ENCODE measurements at regions not wholly inside any gene's neighbourhood (a gene's known extent, or its start where the extent isn't known, plus 50 kb on each side); places are given as distances from the start of the nearest gene placed in this dataset.
A peak's percentile ranks its signal among the peaks of the same experiment; 100 is the strongest.

DNA sequence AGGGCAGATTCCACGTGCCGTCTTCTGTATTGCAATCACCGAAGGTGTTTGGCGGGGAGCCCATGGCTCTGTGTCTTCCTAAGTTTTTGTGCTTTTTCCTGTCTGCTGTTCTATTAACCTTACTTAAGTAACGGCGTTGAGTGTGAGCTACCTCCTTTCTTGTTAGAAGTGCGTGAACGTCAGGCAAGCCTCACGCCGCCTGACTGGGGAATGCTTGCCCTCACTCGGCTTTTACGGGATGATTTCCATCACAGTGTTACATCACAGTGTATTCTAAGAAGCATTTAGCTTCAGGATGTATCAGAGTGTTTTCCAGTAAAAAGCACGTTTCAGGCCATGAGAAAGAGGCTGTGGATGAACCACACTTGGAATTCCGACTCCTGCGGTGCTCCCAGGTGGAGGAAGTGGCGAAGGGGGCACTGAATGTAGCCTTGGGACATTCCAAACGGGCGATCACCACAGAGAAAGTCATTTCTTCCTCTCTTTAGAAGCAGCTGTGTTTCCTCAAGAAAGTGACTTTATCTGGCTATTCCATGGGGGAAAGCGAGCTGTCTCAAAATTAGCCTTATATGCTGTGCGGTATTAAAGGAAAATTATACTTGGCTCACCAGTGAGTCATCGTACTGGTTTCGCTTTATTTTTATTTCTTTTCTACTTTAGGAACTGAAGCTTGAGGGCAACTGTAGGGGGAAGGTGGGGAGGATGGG lies 290.7 kb downstream of the KLF6 start:
- Histone ChIP-seq H3K4me3 (no peak overlapping the region), H3K27me3 (no peaks in the 10 kb centered on the region), H3K27ac (peak overlapping the region in 1 of 2 donors; percentile 46), H3K9me3 (no peaks in the 10 kb centered on the region), H3K36me3 (no peaks in the 10 kb centered on the region), H3K4me1 (no peaks in the 10 kb centered on the region)
- intact Hi-C loops (cut with DNase I) = no loop called here
- DNase-seq = no peak
- ATAC-seq = peak; percentile 38
- TF ChIP-seq, protein P1, sequence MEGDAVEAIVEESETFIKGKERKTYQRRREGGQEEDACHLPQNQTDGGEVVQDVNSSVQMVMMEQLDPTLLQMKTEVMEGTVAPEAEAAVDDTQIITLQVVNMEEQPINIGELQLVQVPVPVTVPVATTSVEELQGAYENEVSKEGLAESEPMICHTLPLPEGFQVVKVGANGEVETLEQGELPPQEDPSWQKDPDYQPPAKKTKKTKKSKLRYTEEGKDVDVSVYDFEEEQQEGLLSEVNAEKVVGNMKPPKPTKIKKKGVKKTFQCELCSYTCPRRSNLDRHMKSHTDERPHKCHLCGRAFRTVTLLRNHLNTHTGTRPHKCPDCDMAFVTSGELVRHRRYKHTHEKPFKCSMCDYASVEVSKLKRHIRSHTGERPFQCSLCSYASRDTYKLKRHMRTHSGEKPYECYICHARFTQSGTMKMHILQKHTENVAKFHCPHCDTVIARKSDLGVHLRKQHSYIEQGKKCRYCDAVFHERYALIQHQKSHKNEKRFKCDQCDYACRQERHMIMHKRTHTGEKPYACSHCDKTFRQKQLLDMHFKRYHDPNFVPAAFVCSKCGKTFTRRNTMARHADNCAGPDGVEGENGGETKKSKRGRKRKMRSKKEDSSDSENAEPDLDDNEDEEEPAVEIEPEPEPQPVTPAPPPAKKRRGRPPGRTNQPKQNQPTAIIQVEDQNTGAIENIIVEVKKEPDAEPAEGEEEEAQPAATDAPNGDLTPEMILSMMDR (IDR thresholded peaks at IDR 0.05) = no peak

DNA sequence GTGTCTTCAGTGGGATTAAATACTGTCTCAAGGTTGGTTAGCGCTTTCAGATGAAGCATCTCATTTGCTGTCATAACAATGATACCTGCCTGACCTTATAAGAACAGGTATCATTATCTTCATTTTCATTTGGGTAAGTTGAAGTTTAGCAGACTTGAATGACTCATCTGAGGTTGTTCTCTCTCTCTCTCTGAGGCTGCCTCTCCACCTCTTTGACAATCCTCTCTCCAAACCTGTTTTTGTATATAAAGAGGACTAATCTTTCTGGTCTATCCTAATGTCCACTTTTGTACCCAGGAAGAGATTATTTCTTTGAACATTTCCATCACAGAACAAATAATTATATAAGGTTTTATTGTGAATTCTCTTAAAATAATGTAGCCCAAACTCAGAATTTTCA lies 291.4 kb downstream of the KLF6 start:
- Histone ChIP-seq H3K36me3 (no peaks in the 10 kb centered on the region), H3K4me3 (no peak overlapping the region), H3K27ac (no peak overlapping the region), H3K9me3 (no peaks in the 10 kb centered on the region), H3K4me1 (no peaks in the 10 kb centered on the region), H3K27me3 (no peaks in the 10 kb centered on the region)
- no peak for DNase-seq
- no peak for ATAC-seq
- TF ChIP-seq, protein P1 (IDR thresholded peaks at IDR 0.05) = no peak
- intact Hi-C loops (cut with DNase I) = no loop called here

DNA sequence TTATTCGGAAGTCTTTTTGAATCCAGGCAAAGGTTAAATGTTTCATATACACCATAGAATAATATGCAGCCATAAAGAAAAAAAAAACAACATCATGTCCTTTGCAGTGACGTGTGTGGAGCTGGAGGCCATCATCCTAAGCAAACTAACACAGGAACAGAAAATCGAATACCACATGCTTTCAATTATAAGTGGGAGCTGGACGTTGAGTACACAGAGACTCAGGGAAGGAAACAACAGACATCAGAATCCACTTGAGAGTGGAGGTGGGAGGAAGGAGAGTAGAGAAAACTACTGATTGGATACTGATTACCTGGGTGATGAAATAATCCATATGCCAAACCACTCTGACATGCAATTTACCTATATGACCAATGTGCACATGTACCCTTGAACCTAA lies 293.4 kb downstream of the KLF6 start:
- no peaks in the 10 kb centered on the region for H3K9me3 ChIP-seq
- H3K27ac ChIP-seq = no peak overlapping the region
- H3K36me3 ChIP-seq = no peaks in the 10 kb centered on the region
- no peak overlapping the region for H3K4me3 ChIP-seq
- no peak for ATAC-seq
- intact Hi-C loops (cut with DNase I) = no loop called here
- TF ChIP-seq, protein P1 (IDR thresholded peaks at IDR 0.05) = no peak
- no peaks in the 10 kb centered on the region for H3K27me3 ChIP-seq
- no peak for DNase-seq
- no peaks in the 10 kb centered on the region for H3K4me1 ChIP-seq

DNA sequence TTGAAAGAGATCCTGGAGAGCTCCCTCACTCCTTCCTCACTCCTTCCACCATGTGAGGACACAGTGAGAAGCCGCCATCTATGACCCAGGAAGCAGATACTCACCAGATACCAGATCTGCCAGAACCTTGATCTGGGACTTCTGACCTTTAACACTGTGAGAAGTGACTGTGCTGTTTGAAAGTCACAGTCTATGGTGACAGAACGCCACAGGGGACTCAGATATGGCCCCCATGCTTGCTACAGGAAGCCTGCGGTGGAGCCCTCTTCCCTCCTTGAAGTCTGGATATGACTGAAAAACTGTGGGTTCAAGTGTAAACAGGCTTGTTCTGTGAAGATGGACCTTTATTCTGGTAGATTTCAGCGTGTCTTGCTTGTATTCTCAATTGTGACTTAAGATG lies 297.8 kb downstream of the KLF6 start:
- TF ChIP-seq, protein P1 (IDR thresholded peaks at IDR 0.05) = no peak
- DNase-seq (no peak), ATAC-seq (no peak)
- Histone ChIP-seq H3K27ac (no peak overlapping the region), H3K9me3 (no peaks in the 10 kb centered on the region), H3K4me1 (peaks cover 3 to 16% of the 10 kb centered on the region in 2 donors), H3K4me3 (no peak overlapping the region), H3K36me3 (no peaks in the 10 kb centered on the region), H3K27me3 (no peaks in the 10 kb centered on the region)
- intact Hi-C loops (cut with DNase I) = no loop called here

DNA sequence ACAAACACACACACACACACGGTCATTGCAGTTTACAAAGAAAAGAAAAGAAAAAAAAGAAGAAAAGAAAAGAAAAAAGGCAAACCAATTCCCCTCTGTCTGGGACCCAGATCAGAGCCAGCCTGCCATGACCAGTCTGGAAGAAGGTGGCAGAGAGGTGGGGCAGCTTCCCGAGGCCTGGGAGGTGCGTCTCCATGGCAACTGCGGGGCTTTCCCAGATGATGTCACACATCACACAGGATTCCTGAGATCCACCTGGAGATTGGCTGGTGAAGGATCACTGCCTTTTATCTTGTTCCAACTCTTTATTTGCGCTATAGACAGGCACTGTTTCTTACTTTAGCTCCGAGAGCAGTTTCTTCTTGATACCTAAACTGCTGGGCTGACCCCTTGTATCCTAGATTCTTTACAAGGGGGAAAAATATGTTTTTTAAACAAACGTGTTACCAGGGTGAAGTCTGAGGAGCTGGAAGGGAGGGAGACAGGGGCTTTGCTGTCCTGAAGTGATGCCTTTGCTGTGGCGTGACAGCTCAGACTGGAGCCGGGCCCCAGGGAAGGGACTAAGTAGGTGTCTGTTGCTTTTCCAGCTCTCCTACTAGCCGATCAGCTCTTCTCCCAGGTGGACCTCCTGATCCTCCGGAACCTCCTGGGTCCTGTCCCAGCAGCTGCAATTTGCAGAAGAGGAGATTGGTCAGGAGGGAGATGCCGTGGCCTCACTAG lies 298.5 kb downstream of the KLF6 start:
- no peaks in the 10 kb centered on the region for H3K27me3 ChIP-seq
- intact Hi-C loops (cut with DNase I) = no loop called here
- H3K9me3 ChIP-seq = no peaks in the 10 kb centered on the region
- H3K27ac ChIP-seq = no peak overlapping the region
- no peaks in the 10 kb centered on the region for H3K36me3 ChIP-seq
- peaks cover 3 to 21% of the 10 kb centered on the region in 2 donors for H3K4me1 ChIP-seq
- TF ChIP-seq, protein P1 (IDR thresholded peaks at IDR 0.05) = no peak
- no peak overlapping the region for H3K4me3 ChIP-seq
- ATAC-seq = peak; percentile 76
- DNase-seq = peak in 3 of 4 donors; percentile 77 to 83 (median 83)
